GM12878 (cell line): ENCODE measurements at regions not wholly inside any gene's neighbourhood (a gene's known extent, or its start where the extent isn't known, plus 50 kb on each side); places are given as distances from the start of the nearest gene placed in this dataset.

Source experiments
- ATAC-seq: fragments of 200-7000 bp; cut with Tn5 transposase; 3 replicates; pipeline ENCODE4 v1.9.1; 2020; ENCODE audit warnings: mild to moderate bottlenecking, moderate library complexity
- BruUV-seq: library from RNA; stranded (reverse); fragments of 400-500 nt; replicated peaks from 2 replicates; lab custom pipeline; 2021; lab: Mats Ljungman, UMichigan
- CTCF ChIA-PET: fragments of 300-600 bp; sonication (Branson Sonifier 250); formaldehyde crosslinking; extraction: SDS; loops from one replicate; lab custom pipeline; 2021; ENCODE audit warnings: inconsistent platforms; lab: Yijun Ruan, JAX
- POLR2A ChIA-PET: fragments of 350-600 bp; formaldehyde crosslinking; extraction: SDS; loops from one replicate; lab custom pipeline; 2021; ENCODE audit warnings: inconsistent platforms; lab: Charles Lee
- RAD21 ChIA-PET: fragments of 300-600 bp; sonication (Branson Sonifier 250); formaldehyde crosslinking; loops from one replicate; lab custom pipeline; 2023; ENCODE audit warnings: antibody characterized with exemption; ENCODE audit not compliant: unreplicated experiment; lab: Charles Lee
- SMC1A ChIA-PET: fragments of 300-600 bp; sonication (Branson Sonifier 250); formaldehyde crosslinking; loops from one replicate; lab custom pipeline; 2023; ENCODE audit not compliant: unreplicated experiment, uncharacterized antibody; lab: Charles Lee
- DNase-seq: peaks from one replicate; pipeline ENCODE4 v3.0.0-alpha.2; 2011; ENCODE audit warnings: low read depth, low spot score
- FAIRE-seq: peaks from 3 replicates; lab custom pipeline; 2011; peaks lifted over from hg19 to GRCh38; lab: Jason Lieb, UNC
- H2AFZ ChIP-seq: 2 replicates; pipeline ENCODE4 v1.6.0; 2011; ENCODE audit warnings: low read depth, low read length, control low read depth; ENCODE audit not compliant: control insufficient read depth
- H3K27ac ChIP-seq: 2 replicates; pipeline ENCODE4 v1.5.1; 2011; ENCODE audit warnings: control low read depth; ENCODE audit not compliant: control insufficient read depth, insufficient read depth
- H3K27me3 ChIP-seq, 2 experiments: replicated peaks in 1 of 2; 2 replicates each; pipeline versions ENCODE4 v1.6.0 to v1.6.1; 2011; ENCODE audit warnings: low read length in 1 of 2; ENCODE audit not compliant: control insufficient read depth in 2 of 2, insufficient read depth in 2 of 2
- H3K36me3 ChIP-seq, 2 experiments: 2 replicates each; pipeline ENCODE4 v1.5.1; 2011; ENCODE audit warnings: low read length in 1 of 2; ENCODE audit not compliant: control insufficient read depth in 2 of 2, insufficient read depth in 2 of 2
- H3K4me1 ChIP-seq: 2 replicates; pipeline ENCODE4 v1.6.1; 2011; ENCODE audit warnings: mild to moderate bottlenecking, low read length, moderate library complexity, mixed read lengths; ENCODE audit not compliant: control insufficient read depth, insufficient read depth
- H3K4me2 ChIP-seq: 2 replicates; pipeline ENCODE4 v1.6.0; 2011; ENCODE audit warnings: control low read depth; ENCODE audit not compliant: control insufficient read depth, insufficient read depth
- H3K4me3 ChIP-seq: fragments of 200-600 bp; sonication (generic); 2 replicates; pipeline ENCODE4 v1.5.1; 2016
- H3K79me2 ChIP-seq: 2 replicates; pipeline ENCODE4 v1.6.0; 2011; ENCODE audit warnings: low read length; ENCODE audit not compliant: control insufficient read depth, insufficient read depth
- H3K9ac ChIP-seq: 2 replicates; pipeline ENCODE4 v1.8.0; 2011; ENCODE audit warnings: low read length, control low read depth, mixed read lengths; ENCODE audit not compliant: control insufficient read depth, insufficient read depth
- H3K9me3 ChIP-seq: replicated peaks from 3 replicates; pipeline ENCODE4 v1.5.1; 2011; ENCODE audit warnings: mild to moderate bottlenecking, low read length; ENCODE audit not compliant: control insufficient read depth, insufficient read depth
- H4K20me1 ChIP-seq: 2 replicates; pipeline ENCODE4 v1.6.0; 2011; ENCODE audit not compliant: control insufficient read depth, insufficient read depth
- CBX3 ChIP-seq: fragments of 200-600 bp; sonication (generic); IDR thresholded peaks from 2 replicates; pipeline ENCODE4 v1.6.1; 2016; ENCODE audit warnings: low read depth, borderline replicate concordance
- ESRRA ChIP-seq: IDR thresholded peaks from 2 replicates; pipeline ENCODE4 v1.6.1; 2012; ENCODE audit warnings: mild to moderate bottlenecking, low read length, improper control_type of control experiment
- HDAC2 ChIP-seq: fragments of 200-600 bp; sonication (generic); IDR thresholded peaks from 2 replicates; pipeline ENCODE4 v1.6.1; 2017
- JUND ChIP-seq: IDR thresholded peaks from 2 replicates; pipeline ENCODE4 v1.6.1; 2012; ENCODE audit warnings: low read depth, mild to moderate bottlenecking, low read length, improper control_type of control experiment, moderate library complexity
- KDM1A ChIP-seq: fragments of 200-600 bp; sonication (generic); IDR thresholded peaks from 2 replicates; pipeline ENCODE4 v1.6.1; 2016; ENCODE audit warnings: borderline replicate concordance
- NRF1 ChIP-seq: conservative IDR thresholded peaks from 2 replicates; pipeline ENCODE4 v1.6.1; 2011; ENCODE audit warnings: mild to moderate bottlenecking, low read depth, low read length, improper control_type of control experiment
- POLR2A ChIP-seq: IDR thresholded peaks from 2 replicates; pipeline ENCODE4 v1.6.1; 2011; ENCODE audit warnings: low read depth, mild to moderate bottlenecking, low read length
- RFX5 ChIP-seq: IDR thresholded peaks from 2 replicates; pipeline ENCODE4 v1.6.1; 2011; ENCODE audit warnings: low read depth, low read length, improper control_type of control experiment
- RUNX3 ChIP-seq: IDR thresholded peaks from 2 replicates; pipeline ENCODE4 v1.6.1; 2012; ENCODE audit warnings: low read length, inconsistent platforms
- SIX5 ChIP-seq: IDR thresholded peaks from 2 replicates; pipeline ENCODE4 v1.6.1; 2011; ENCODE audit warnings: mild to moderate bottlenecking, low read depth, low read length, moderate library complexity; ENCODE audit not compliant: severe bottlenecking
- SMAD5 ChIP-seq: IDR thresholded peaks from 2 replicates; pipeline ENCODE4 v1.6.1; 2016; ENCODE audit warnings: antibody characterized with exemption, low read depth
- SMARCA5 ChIP-seq: fragments of 450-650 bp; IDR thresholded peaks from 2 replicates; pipeline ENCODE4 v1.6.1; 2017; ENCODE audit warnings: mild to moderate bottlenecking
- SRF ChIP-seq, 2 experiments: IDR thresholded peaks; 2 replicates each; pipeline ENCODE4 v1.6.1; 2011; ENCODE audit warnings: low read depth in 2 of 2, low read length in 2 of 2, mild to moderate bottlenecking in 1 of 2, moderate library complexity in 1 of 2
- TCF12 ChIP-seq: IDR thresholded peaks from 2 replicates; pipeline ENCODE4 v1.6.1; 2011; ENCODE audit warnings: low read depth, mild to moderate bottlenecking, low read length
- ZBED1 ChIP-seq: IDR thresholded peaks from 2 replicates; pipeline ENCODE4 v1.6.1; 2016; ENCODE audit warnings: borderline replicate concordance
- ZNF384 ChIP-seq: IDR thresholded peaks from 2 replicates; pipeline ENCODE4 v1.6.1; 2012; ENCODE audit warnings: low read depth, mild to moderate bottlenecking, low read length, improper control_type of control experiment, borderline replicate concordance
- ZSCAN29 ChIP-seq: fragments of 450-650 bp; IDR thresholded peaks from 2 replicates; pipeline ENCODE4 v1.6.1; 2017; ENCODE audit warnings: mild to moderate bottlenecking, moderate library complexity
- WGBS: methylation state at CpG from one replicate; pipeline ENCODE4 v1.1.6; 2016; ENCODE audit warnings: low lambda C conversion rate; ENCODE audit not compliant: insufficient replicate concordance, insufficient coverage; ENCODE audit errors: missing lambda C conversion rate; 5-methylcytosine and 5-hydroxymethylcytosine counted together
- in situ Hi-C: fragments of 300-500 bp; cut with MboI; formaldehyde crosslinking; loops from 9 replicates; pipeline ENCODE4 v1.14.3; 2018; ENCODE audit warnings: mixed read lengths
- intact Hi-C: fragments of 100-400 bp; cut with micrococcal nuclease; formaldehyde crosslinking; loops from one replicate; pipeline ENCODE4 v1.14.2; 2022; ENCODE audit not compliant: unreplicated experiment
- TF ChIP-seq, protein P1 (sequence below): fragments of 450-650 bp; IDR thresholded peaks from 2 replicates; pipeline ENCODE4 v1.6.1; 2017; ENCODE audit warnings: mild to moderate bottlenecking, moderate library complexity

DNA sequence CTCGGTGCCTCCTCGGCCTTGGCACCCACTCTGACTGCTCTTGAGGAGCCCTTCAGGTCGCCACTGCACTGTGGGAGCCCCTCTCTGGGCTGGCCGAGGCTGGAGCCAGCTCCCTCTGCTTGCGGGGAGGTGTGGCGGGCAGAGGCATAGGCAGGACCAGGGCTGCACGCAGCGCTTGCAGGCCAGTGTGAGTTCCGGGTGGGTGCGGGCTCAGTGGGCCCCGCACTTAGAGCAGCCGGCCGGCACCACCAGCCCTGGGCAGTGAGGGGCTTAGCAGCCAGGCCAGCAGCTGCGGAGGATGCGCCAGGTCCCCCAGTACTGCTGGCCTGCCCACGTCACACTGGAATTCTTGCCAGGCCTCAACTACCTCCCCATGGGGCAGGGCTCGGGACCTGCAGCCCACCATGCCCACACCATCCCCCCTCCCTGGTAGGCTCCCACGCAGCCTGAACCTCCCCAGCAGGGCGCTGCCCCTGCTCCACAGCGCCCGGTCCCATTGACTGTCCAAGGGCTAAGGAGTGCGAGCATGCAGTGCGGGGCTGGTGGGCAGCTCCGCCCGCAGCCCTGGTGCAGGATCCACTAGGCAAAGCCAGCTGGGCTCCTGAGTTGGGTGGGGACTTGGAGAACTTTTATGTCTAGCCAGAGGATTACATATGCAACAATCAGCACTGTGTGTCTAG, 602.9 kb upstream of the ST8SIA4 start:
- TF ChIP-seq SMARCA5 (no peak), HDAC2 (no peak), JUND (no peak), SRF (IDR thresholded peaks at IDR 0.05; ENCODE audit: low read depth in 2 of 2, low read length in 2 of 2) (no peak), ZNF384 (no peak), NRF1 (no peak), ZBED1 (no peak), ZSCAN29 (no peak), SMAD5 (no peak), KDM1A (no peak), RFX5 (no peak), CBX3 (no peak), ESRRA (no peak), TCF12 (no peak), SIX5 (no peak), RUNX3 (no peak), POLR2A (no peak)
- TF ChIP-seq, protein P1, sequence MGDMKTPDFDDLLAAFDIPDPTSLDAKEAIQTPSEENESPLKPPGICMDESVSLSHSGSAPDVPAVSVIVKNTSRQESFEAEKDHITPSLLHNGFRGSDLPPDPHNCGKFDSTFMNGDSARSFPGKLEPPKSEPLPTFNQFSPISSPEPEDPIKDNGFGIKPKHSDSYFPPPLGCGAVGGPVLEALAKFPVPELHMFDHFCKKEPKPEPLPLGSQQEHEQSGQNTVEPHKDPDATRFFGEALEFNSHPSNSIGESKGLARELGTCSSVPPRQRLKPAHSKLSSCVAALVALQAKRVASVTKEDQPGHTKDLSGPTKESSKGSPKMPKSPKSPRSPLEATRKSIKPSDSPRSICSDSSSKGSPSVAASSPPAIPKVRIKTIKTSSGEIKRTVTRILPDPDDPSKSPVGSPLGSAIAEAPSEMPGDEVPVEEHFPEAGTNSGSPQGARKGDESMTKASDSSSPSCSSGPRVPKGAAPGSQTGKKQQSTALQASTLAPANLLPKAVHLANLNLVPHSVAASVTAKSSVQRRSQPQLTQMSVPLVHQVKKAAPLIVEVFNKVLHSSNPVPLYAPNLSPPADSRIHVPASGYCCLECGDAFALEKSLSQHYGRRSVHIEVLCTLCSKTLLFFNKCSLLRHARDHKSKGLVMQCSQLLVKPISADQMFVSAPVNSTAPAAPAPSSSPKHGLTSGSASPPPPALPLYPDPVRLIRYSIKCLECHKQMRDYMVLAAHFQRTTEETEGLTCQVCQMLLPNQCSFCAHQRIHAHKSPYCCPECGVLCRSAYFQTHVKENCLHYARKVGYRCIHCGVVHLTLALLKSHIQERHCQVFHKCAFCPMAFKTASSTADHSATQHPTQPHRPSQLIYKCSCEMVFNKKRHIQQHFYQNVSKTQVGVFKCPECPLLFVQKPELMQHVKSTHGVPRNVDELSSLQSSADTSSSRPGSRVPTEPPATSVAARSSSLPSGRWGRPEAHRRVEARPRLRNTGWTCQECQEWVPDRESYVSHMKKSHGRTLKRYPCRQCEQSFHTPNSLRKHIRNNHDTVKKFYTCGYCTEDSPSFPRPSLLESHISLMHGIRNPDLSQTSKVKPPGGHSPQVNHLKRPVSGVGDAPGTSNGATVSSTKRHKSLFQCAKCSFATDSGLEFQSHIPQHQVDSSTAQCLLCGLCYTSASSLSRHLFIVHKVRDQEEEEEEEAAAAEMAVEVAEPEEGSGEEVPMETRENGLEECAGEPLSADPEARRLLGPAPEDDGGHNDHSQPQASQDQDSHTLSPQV = no peak
- ChIA-PET RAD21 (no interaction called here), POLR2A (no interaction called here), CTCF (no interaction called here), SMC1A (no interaction called here)
- no peak overlapping the region for H3K4me2 ChIP-seq
- H3K79me2 ChIP-seq = no peaks in the 10 kb centered on the region
- H3K9me3 ChIP-seq = no peaks in the 10 kb centered on the region
- H3K9ac ChIP-seq = no peak overlapping the region
- intact Hi-C loops (no loop called here), in situ Hi-C loops (no loop called here)
- H3K36me3 ChIP-seq = no peaks in the 10 kb centered on the region
- no TSS peak for BruUV-seq
- ATAC-seq (no peak), FAIRE-seq (no peak), DNase-seq (no peak)
- no peaks in the 10 kb centered on the region for H3K27me3 ChIP-seq
- H2AFZ ChIP-seq = no peak overlapping the region
- WGBS = 56% methylated on average over 25 of the region's 25 CpGs
- no peak overlapping the region for H3K4me3 ChIP-seq
- no peaks in the 10 kb centered on the region for H3K4me1 ChIP-seq
- no peak overlapping the region for H3K27ac ChIP-seq
- H4K20me1 ChIP-seq = no peaks in the 10 kb centered on the region
